Stimulated activated CD8-positive, alpha-beta memory T cell treated with anti-CD3 and anti-CD28 coated beads, Interleukin-4, amount 100 ng/mL, for 1 hour (primary cell): ENCODE measurements at regions not wholly inside any gene's neighbourhood (a gene's known extent, or its start where the extent isn't known, plus 50 kb on each side); places are given as distances from the start of the nearest gene placed in this dataset.

Experiments
- DNase-seq, 2 donors: peaks; one replicate each; pipeline ENCODE4 v3.0.0-alpha.2; 2020; ENCODE audit warnings: low read depth in 2 of 2, low spot score in 1 of 2

- DNase-seq, result no peak
Measured at GRCh38 chr5:77157732-77158532, 52.5 kb upstream of the PDE8B start.

- no peak for DNase-seq
Measured at GRCh38 chr5:77156379-77156778, 54.1 kb upstream of the PDE8B start.

GRCh38 chr5:77155179-77155785 lies 55.2 kb upstream of the PDE8B start:
- no peak for DNase-seq

GRCh38 chr5:77152441-77152840 lies 58.0 kb upstream of the PDE8B start:
- no peak for DNase-seq

GRCh38 chr5:77151501-77151900 lies 59.0 kb upstream of the PDE8B start:
- no peak for DNase-seq

GRCh38 chr5:77146896-77147295 lies 59.8 kb upstream of the ZBED3 start:
- no peak for DNase-seq

GRCh38 chr5:77145666-77146065 lies 58.6 kb upstream of the ZBED3 start:
- no peak for DNase-seq

GRCh38 chr5:77144837-77145139 lies 57.7 kb upstream of the ZBED3 start:
- no peak for DNase-seq

- peak; percentile 3 to 23 for DNase-seq
Measured at GRCh38 chr5:77143998-77144836, 57.1 kb upstream of the ZBED3 start.

- DNase-seq, result no peak
Measured at GRCh38 chr5:77140350-77140749, 53.3 kb upstream of the ZBED3 start.

GRCh38 chr5:77139001-77139400 lies 51.9 kb upstream of the ZBED3 start:
- DNase-seq, result no peak
